ENCODE measurements at regions not wholly inside any gene's neighbourhood (a gene's known extent, or its start where the extent isn't known, plus 50 kb on each side); places are given as distances from the start of the nearest gene placed in this dataset.

GRCh38 chr18:42394238-42394637, 439.2 kb downstream of the PIK3C3 start:
- intact Hi-C loops (cut with DNase I) = no loop called here
- no peak for ATAC-seq

GRCh38 chr18:42401131-42401673, 446.2 kb downstream of the PIK3C3 start:
- 77 to 87% (median 83%) methylated on average over 4 of the region's 4 CpGs for WGBS, 4 donors
- H3K36me3 ChIP-seq = no peaks in the 10 kb centered on the region
- TF ChIP-seq POLR2A (IDR thresholded peaks at IDR 0.05) (no peak), CTCF (IDR thresholded peaks at IDR 0.05) (no peak)
- no peaks in the 10 kb centered on the region for H3K4me1 ChIP-seq
- intact Hi-C loops (cut with DNase I) = no loop called here
- H3K9me3 ChIP-seq = no peaks in the 10 kb centered on the region
- H3K4me3 ChIP-seq = no peak overlapping the region
- ATAC-seq = no peak
- H3K27ac ChIP-seq = no peak overlapping the region
- DNase-seq = no peak
- H3K27me3 ChIP-seq = no peaks in the 10 kb centered on the region

More at GRCh38 chr18:42394238-42394637, 439.2 kb downstream of the PIK3C3 start:
- Histone ChIP-seq H3K27ac (no peak overlapping the region), H3K4me3 (no peak overlapping the region), H3K4me1 (no peaks in the 10 kb centered on the region), H3K36me3 (no peaks in the 10 kb centered on the region), H3K27me3 (no peaks in the 10 kb centered on the region), H3K9me3 (no peaks in the 10 kb centered on the region)
- no peak for DNase-seq
- no peak for TF ChIP-seq CTCF (IDR thresholded peaks at IDR 0.05)
- no peak for TF ChIP-seq POLR2A (IDR thresholded peaks at IDR 0.05)

- H3K4me3 ChIP-seq = no peak overlapping the region
- TF ChIP-seq CTCF (IDR thresholded peaks at IDR 0.05) (no peak), POLR2A (IDR thresholded peaks at IDR 0.05) (no peak)
- ATAC-seq (no peak), DNase-seq (no peak)
- peaks cover 0 to 3% (median 0%) of the 10 kb centered on the region in 12 donors for H3K9me3 ChIP-seq
- no peaks in the 10 kb centered on the region for H3K4me1 ChIP-seq
- intact Hi-C loops (cut with DNase I) = no loop called here
- no peak overlapping the region for H3K27ac ChIP-seq
- H3K27me3 ChIP-seq = no peaks in the 10 kb centered on the region
- no peaks in the 10 kb centered on the region for H3K36me3 ChIP-seq
- WGBS, 4 donors = 68 to 76% (median 70%) methylated on average over 2 of the region's 2 CpGs
Measured at GRCh38 chr18:42404151-42404550, 449.1 kb downstream of the PIK3C3 start.

- ATAC-seq (no peak), DNase-seq (no peak)
- intact Hi-C loops (cut with DNase I) = no loop called here
- H3K4me3 ChIP-seq = no peak overlapping the region
- no peaks in the 10 kb centered on the region for H3K4me1 ChIP-seq
- H3K9me3 ChIP-seq = peaks cover 0 to 7% (median 0%) of the 10 kb centered on the region in 12 donors
- TF ChIP-seq POLR2A (IDR thresholded peaks at IDR 0.05) (no peak), CTCF (IDR thresholded peaks at IDR 0.05) (no peak)
- H3K27ac ChIP-seq = no peak overlapping the region
- WGBS, 4 donors = 56 to 71% (median 66%) methylated on average over 5 of the region's 5 CpGs
- H3K27me3 ChIP-seq = no peaks in the 10 kb centered on the region
- H3K36me3 ChIP-seq = no peaks in the 10 kb centered on the region
Measured at GRCh38 chr18:42409005-42409404, 454.0 kb downstream of the PIK3C3 start.

All from heart left ventricle (tissue), 16 donors.